HL-60 (cell line): ENCODE measurements at regions not wholly inside any gene's neighbourhood (a gene's known extent, or its start where the extent isn't known, plus 50 kb on each side); places are given as distances from the start of the nearest gene placed in this dataset.

Source experiments
- CTCF ChIP-seq: IDR thresholded peaks from one replicate; pipeline ENCODE4 v1.5.1; 2011; ENCODE audit warnings: low read length, control low read depth, inconsistent platforms; ENCODE audit not compliant: insufficient read depth
- POLR2AphosphoS5 ChIP-seq: IDR thresholded peaks from 2 replicates; pipeline ENCODE4 v1.6.1; 2012; ENCODE audit warnings: low read depth
- TF ChIP-seq, protein P1 (sequence below): IDR thresholded peaks from 2 replicates; pipeline ENCODE4 v1.6.1; 2012; ENCODE audit warnings: low read depth; ENCODE audit not compliant: insufficient replicate concordance

GRCh38 chr2:219836647-219837177, 209.3 kb downstream of the SLC4A3 start:
- TF ChIP-seq CTCF (no peak), POLR2AphosphoS5 (no peak)
- TF ChIP-seq, protein P1, sequence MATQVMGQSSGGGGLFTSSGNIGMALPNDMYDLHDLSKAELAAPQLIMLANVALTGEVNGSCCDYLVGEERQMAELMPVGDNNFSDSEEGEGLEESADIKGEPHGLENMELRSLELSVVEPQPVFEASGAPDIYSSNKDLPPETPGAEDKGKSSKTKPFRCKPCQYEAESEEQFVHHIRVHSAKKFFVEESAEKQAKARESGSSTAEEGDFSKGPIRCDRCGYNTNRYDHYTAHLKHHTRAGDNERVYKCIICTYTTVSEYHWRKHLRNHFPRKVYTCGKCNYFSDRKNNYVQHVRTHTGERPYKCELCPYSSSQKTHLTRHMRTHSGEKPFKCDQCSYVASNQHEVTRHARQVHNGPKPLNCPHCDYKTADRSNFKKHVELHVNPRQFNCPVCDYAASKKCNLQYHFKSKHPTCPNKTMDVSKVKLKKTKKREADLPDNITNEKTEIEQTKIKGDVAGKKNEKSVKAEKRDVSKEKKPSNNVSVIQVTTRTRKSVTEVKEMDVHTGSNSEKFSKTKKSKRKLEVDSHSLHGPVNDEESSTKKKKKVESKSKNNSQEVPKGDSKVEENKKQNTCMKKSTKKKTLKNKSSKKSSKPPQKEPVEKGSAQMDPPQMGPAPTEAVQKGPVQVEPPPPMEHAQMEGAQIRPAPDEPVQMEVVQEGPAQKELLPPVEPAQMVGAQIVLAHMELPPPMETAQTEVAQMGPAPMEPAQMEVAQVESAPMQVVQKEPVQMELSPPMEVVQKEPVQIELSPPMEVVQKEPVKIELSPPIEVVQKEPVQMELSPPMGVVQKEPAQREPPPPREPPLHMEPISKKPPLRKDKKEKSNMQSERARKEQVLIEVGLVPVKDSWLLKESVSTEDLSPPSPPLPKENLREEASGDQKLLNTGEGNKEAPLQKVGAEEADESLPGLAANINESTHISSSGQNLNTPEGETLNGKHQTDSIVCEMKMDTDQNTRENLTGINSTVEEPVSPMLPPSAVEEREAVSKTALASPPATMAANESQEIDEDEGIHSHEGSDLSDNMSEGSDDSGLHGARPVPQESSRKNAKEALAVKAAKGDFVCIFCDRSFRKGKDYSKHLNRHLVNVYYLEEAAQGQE = no peak
